GM18520 (cell line): ENCODE measurements at regions not wholly inside any gene's neighbourhood (a gene's known extent, or its start where the extent isn't known, plus 50 kb on each side); places are given as distances from the start of the nearest gene placed in this dataset.
"Not testable (repeated sequence)": the region's sequence is repeated elsewhere in the genome, so short reads cannot be mapped to it uniquely, and the experiment has no call there.

ENCODE experiments used
- ATAC-seq: cut with Tn5 transposase; IDR thresholded peaks from one replicate; pipeline ENCODE4 v1.9.1; 2021; ENCODE audit not compliant: unreplicated experiment

DNA sequence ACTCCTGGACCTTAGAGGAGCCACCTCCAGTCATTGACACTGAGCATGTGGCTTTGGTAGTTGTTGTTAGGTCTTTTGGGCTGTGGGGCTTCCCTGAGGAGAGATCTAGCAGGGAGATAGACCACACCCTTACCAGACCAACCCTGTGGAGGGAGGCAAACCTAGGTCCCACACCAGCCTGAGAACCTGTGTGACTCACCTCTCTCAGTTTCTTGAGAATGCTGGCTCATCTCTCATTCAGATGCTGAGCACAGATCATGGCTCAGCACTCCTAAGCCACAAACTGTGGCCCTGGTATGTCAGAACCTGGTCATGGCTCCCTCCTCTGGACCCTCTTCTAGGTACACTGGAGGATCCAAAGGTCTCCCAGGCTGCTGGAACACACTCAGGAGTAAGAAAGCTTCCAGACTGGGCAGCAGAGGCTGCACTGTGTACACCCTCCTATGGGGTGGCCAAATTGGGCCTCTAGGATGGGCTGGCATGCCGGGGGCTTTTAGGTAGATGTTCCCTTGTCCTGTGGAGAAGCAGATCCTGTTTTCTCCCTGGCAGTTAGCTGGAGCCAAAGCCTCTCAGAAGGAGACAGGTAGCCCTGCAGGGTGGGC is 1294.5 kb downstream of the KHDRBS2 start:
- ATAC-seq: no peak

DNA sequence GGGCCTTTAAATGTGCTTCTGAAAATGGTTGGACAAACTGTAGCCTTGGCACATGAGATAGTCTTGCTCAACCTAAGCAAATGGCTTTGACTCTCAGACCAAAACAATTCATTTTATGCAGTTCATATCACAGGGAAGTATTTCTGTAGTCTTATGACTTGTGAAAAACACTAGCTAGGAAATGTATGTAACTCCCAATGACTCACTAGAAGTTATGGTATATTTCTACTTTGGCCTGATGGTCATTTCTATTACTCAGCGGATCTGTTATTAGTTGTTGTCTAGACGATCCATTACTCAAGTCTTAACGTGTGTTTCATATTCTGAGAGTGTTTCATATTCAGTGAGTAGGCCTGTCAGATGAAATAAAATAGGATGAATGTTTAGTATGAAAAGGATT is 1333.5 kb downstream of the KHDRBS2 start:
- ATAC-seq: no peak

DNA sequence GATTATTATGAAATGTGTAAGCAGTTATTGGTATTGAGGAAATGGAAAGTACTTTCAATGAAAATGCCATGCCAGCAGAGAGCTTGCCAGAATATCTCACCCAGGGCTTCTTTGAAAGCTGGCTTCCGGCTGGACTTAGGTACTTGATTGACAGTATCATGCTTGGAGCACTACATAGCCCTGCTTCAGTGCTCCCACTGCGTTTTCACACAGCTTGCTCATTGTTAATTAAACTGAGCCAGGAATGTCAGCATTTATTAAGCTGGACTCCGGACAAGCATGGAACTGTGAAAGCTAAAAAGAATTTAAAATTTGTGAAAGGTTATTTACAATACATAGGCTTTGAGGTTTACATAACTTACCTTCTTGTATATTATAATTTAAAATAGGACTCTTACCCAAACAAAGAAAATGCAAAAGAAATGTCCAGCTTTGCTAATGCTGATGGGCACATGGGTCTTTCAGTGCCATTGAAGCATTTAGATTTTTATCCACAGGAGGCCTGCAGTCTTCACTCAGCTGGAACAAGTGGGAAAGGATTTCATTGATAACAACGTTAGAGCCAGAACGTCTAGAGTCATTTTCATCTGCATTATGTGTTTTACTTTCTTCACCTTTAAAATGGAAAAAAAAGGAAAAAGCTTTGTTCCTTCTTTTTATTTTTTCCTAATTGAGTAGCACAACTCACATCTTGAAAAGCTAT is 1335.7 kb downstream of the KHDRBS2 start:
- ATAC-seq: not testable (repeated sequence)

DNA sequence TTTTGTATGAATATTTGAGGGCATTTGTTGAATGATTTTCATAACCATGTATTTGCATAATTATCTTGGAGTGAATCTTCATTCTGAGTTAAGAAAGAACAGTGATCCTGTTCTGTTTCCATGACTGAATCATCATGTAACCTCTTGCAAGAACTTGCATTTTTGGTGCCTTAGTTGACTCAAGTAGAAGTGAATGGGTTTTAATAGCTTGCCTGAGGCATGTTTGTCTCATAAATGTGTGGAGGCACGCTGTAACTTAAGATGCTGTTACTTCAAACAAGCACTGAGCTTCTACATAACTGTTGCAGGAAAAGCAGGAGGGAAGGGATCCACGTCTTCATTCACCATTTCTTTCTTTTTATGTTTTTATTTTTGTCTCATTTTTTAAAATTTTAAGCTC is 1338.6 kb downstream of the KHDRBS2 start:
- ATAC-seq: not testable (repeated sequence)

DNA sequence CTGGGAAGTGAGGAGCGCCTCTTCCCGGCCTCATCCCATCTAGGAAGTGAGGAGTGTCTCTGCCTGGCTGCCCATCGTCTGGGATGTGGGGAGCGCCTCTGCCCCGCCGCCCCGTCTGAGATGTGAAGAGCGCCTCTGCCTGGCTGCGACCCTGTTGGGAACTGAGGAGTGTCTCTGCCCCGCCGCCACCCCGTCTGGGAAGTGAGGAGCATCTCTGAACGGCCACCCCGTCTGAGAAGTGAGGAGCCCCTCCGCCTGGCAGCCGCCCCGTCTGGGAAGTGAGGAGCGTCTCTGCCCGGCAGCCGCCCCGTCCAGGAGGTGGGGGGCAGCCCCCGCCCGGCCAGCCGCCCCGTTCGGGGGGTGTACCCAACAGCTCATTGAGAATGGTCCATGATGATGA is 1341.2 kb downstream of the KHDRBS2 start:
- ATAC-seq: not testable (repeated sequence)

DNA sequence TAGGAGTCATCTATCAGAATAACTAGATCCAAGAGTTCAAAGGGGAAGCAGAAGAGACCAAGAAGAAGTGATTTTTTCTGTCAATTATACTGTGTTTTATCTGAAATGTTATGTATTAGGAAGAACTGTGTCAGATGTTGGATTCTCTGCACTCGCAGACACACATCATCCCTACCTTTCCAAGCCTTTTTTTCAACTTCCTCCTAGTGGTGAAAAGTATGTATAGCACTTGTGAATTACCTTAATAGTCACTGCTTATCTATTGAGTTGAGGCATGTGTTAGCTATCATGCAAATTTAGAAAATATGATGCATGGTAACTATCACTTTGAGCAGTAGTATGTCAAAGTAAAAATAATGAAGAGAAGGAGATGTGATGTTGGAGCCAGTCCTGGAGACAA is 1350.1 kb downstream of the KHDRBS2 start:
- ATAC-seq: not testable (repeated sequence)

DNA sequence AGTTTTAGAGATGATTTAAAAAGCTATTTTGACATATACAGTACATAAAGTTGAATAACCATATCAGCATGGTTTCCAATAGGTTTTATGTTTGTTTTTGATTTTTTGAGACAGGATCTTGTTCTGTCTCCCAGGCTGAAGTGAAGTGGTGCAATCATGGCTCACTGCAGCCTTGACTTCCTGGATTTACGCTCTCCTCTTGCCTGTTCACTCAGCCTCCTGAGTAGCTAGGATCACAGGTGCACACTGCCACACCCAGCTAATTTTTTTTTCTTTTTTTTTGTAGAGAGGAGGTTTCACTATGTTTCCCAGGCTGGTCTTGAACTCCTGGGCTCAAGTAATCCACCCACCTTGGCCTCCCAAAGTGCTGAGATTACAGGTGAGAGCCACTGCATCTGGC is 1366.4 kb downstream of the KHDRBS2 start:
- not testable (repeated sequence) for ATAC-seq

DNA sequence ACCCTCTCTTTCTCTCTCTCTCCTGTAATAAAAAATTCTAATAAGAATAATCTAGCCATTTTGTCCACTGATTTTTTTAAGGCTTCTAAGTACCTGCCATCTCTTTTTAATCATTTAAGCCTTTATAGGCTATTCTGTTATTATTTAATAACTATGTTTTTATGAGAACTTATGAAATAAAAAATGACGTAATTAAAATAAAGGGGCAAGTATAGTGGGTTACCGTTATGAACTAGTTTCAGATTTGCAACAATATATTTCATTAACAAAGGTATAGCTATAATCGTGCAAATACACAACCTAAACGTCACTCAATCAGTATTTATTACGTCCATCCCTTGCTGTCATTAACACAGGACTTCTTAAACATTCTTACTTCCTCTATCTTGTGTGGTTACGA is 1382.2 kb downstream of the KHDRBS2 start:
- ATAC-seq: not testable (repeated sequence)

DNA sequence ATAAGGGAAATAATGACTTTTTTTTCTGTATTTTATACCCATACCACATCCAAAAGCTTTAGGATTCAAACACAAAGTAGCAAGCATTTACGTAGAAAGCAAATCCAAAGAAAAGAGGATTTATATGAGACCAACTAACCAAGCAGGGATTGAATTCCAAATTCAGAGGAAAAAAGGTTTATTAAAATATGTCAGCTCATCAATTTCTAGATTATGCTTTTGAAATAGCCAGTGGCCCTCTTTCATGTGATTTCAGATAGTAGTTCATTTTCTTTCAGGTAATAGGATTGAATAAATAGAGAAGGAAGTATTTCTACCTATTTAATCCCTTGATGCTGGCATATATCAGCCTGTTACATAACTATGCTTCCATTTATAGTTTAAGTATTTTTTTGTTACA is 1392.7 kb downstream of the KHDRBS2 start:
- ATAC-seq: not testable (repeated sequence)

DNA sequence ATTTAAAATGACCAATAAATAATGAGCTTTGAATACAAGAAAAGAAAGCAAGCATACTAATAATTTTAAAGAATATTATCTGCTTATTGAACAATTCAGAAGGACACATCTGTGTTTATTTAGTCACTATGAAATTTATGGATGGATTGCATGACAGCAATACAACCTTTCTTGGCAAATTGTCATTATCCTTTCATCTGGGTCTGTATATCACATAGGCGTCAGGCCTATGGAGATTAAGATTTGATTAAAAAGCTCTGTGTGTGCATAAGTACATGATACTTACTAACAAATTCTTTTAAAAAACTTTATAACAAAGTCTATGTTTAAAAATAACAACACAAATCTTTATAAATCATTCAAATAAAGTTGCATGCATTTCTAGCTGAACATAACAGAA is 1394.4 kb downstream of the KHDRBS2 start:
- ATAC-seq: no peak

DNA sequence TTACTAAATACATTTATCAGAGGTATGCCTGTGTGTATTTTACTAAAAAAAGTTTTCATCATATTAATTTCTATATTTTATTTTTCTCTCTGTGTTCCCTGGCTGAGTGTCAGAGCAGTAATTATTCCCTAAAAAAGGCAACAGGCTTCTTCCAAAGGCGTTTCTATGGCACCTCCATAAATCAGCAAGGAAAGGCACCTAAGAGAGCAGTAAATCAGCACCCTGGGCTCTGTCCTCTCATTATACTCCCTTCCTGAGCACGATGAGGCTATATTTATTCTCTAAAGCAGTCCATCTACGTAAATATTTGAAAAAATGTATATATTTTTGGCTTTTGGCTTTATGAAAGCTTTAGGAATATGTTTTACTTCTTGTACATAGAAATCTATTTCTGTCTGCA is 1408.6 kb downstream of the KHDRBS2 start:
- not testable (repeated sequence) for ATAC-seq

DNA sequence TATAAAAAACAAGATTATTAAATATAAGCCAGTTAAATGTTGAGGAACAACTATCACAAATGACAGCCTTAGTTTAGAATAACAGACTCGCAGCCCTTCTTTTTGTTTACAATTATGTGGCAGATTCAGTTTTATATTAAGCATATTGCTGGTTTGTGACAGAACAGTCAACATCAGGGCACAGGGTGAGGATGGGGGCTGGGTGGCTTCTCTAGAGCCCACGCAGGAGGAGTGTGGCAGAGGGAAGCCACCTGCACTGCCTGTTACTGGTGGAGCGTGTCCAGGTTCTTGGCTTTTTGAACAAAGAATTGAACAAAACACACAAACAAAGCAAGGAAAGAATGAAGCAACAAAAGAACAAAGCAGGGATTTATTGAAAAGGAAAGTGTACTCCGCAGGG is 1415.2 kb downstream of the KHDRBS2 start:
- not testable (repeated sequence) for ATAC-seq

DNA sequence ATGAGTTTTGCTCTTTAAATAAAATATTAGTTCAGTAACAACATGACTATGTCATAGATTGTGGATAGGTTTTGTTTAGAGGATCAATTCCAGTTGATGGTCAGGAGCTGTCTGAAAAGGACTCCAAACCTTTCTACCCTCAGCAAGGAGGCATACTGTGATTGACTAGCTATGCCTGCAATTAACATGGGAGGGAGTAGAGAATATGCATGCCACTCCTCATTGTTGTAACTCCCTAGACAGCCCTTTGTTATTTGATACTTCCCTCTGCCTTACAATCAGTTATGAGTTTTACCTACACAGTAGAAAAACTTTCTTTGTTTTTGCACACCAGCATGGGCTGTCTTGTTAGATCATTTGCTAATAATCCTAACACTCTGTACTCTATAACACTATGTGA is 1418.5 kb downstream of the KHDRBS2 start:
- no peak for ATAC-seq

DNA sequence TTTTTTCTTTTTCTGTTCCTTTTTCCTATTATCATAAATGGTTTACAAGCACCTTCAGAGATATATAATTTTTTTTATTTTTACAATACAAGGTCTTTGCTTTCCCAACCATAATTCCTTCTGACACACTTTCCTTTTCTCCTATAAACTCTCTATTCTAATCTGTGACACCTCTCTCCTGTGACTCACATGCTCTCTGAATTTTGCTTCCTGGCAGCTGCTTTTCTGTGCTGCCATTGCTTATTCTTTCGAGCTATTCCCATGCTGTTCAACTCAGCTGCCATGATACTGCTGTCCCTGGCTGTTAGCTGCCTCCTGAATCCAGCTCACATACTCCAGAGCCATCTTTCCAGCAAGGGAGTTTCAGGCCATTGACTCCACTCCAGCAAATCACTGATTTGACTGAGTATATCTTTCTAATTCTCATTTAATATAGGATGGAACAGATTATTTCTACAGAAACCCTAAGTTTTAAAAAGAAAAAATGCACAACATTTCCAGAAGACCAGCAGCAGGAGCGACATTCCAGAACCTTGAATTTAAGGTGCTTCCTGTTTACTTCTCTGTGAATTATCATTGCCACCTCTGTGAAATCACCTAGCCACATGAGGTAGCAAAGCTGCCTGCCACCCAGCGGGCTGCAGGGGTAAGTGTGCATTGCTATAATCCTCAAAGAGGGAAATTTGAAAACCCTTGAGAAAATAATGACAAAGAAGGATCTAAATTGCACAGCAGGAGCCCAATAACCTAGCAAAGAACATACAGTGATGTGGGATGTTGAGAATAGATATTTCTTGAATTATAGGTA is 1442.6 kb downstream of the KHDRBS2 start:
- ATAC-seq: not testable (repeated sequence)

DNA sequence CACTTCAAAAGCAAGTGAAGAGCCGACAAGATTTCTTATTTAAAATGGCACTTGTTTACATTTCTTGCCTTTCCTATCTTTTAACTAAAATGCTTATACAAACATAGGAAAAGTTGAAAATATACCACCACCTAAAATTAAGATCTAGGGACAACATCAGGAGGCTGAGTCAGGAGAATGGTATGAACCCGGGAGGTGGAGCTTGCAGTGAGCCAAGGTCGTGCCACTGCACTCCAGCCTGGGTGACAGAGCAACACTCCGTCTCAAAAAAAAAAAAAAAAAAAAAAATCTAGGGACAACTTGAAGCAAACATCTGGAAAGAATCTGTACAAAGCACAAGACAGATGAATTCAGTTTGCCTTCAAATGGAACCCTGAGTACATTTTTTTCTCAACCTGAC is 1455.3 kb downstream of the KHDRBS2 start:
- ATAC-seq: not testable (repeated sequence)

DNA sequence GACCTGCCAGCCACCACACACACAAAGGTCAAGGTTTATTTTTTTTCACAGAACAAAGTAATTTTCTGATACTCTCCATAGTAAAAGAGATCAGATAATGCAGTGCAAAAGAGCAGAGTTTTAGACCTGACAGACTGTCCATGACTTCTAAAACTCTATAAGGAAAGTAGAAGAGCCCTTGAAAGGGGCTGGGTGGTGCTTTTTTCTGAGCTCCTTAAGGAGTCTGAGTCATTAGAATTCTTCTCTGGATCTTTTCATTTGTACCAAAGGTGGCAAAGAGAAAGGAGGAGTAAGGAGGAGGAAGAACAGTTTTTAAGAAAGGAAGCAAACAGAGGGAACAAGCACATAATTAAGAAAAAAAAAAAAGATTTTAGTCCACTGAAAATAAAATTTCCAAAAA is 1463.4 kb downstream of the KHDRBS2 start:
- not testable (repeated sequence) for ATAC-seq

DNA sequence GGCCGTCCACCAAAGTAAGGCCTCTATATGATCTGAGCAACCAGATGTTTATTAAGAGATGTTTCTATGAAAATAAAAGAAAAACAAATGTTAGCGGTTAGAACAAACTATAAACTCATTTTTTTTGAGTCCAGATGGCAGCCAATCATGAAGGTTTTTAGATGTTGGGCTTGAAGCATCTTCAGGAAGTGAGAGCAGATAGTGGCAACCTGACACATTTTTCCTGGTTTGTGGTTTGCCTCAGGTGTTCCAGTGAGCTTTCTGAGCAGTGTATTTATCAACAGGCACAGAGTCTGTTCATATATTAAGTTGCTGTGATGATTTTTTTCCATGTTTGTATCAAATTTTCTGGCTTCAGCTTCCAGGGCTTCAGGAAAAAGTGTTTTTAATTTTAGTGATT is 1468.0 kb downstream of the KHDRBS2 start:
- ATAC-seq: not testable (repeated sequence)

DNA sequence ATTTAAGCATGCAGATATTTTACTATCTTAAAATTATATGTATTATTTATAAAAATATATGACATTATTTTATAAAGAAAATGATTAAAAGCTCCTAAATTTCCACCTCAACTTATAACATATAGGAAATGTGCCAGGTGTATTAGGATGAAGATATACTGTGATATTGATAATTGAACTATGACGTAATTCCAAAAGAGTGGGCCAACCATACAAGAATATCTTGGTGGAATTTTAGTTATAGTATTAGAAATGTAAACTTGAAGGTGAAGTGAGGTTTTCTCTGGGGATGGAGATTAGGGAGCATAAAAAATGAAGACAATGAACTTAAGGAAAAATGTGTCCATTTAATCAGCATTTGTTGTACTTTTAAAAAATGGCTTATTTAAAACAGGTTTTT is 1471.2 kb downstream of the KHDRBS2 start:
- ATAC-seq: not testable (repeated sequence)

DNA sequence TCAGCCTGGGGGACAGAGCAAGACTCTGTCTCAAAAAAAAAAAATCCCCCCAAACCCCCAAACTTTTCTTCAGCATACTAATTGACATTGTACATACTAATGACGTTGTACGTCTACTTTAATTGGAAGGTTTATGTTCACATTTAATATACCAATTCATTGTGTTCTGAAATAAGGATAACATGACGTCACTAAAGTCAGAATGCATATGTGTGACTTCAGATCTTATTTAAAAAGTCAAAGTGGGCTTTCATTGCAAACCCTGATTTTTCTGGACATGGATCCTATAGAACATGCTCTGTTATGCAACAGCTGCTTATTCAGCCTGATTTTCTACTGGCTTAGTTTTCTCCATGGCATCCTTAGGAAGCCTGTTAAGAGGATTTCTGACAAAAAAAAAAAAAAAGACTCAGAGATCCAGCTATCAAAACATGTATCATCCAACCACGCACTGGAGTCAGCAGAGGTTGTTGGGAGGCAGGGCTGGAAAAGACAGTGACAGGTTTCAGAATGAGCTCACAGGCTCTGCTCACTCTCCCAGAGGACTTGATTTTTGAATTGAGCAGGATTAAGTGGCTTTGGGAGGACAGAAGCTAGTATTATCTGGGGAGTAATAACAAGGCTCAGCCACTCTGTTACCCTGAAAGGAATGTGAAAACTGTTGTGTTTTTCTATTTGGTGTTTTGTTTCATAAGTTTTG is 1472.0 kb downstream of the KHDRBS2 start:
- not testable (repeated sequence) for ATAC-seq

DNA sequence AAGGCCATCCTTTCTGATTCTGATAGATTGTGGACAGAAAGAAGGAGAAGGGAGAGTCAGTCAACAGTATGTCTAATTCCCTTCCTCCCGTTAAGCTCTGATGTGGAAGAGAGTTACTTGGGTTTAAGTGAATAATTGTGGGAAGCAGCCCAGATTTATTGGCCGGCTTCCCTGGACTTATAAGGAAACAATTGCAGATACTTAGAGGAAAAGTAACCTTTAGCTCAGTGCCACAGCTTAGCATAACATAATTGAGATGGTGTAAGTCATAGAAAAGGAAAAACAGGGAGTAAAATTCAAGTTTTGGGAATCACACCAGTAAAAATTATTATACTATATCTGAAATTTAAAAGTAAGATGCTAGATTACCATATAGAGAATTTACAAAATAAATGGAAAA is 1475.8 kb downstream of the KHDRBS2 start:
- ATAC-seq: not testable (repeated sequence)

DNA sequence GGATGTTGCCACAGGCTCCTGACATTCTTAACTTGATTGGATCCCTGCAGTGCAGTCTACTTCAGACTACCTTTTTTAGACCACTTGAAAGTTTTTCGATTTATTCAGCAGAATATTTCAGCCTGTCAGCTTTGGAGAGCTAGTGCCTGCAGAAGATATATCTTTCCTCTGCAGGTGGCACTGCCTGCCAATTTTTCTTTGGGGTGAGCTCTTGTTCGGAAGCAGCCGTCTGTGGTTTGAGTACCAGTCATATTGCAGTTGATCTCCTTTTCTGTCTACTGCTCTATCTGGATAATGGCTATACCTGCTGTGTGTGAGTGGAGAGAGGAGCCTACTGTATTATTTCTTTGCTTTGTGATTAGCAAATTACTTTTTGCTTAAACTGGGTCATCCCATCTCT is 1486.9 kb downstream of the KHDRBS2 start:
- ATAC-seq: not testable (repeated sequence)
